SK-N-DZ (cell line): ENCODE measurements at regions not wholly inside any gene's neighbourhood (a gene's known extent, or its start where the extent isn't known, plus 50 kb on each side); places are given as distances from the start of the nearest gene placed in this dataset.
"Not testable (repeated sequence)": the region's sequence is repeated elsewhere in the genome, so short reads cannot be mapped to it uniquely, and the experiment has no call there.

Source experiments
- DNase-seq: peaks from one replicate; pipeline ENCODE4 v3.0.0-alpha.2; 2015; ENCODE audit warnings: low spot score

- DNase-seq = no peak
Observed at GRCh38 chr6:6940031-6941025, 167.4 kb upstream of the RREB1 start.

- DNase-seq = no peak
Observed at GRCh38 chr6:6941201-6941600, 166.6 kb upstream of the RREB1 start.

DNA sequence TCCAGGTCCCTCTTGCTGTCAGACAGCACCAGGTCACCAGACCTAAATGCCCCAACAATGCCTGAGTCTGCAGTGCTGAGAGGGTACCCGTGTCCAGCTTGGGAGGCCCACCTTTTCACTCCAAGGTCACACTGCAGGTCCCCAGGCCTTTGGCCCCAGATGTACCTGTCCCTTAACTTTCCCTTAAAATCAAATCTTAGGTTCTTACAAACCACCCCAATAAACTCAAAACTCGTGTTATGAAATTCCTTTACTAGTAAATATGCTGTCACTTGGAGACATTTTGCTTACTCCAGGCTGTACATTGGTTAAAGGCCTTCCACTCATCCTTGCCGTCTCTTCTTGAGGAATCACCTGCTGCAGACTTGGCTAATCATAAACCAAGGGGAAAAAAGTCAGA lies 165.7 kb upstream of the RREB1 start:
- DNase-seq = no peak

GRCh38 chr6:6942831-6943230 lies 164.9 kb upstream of the RREB1 start:
- DNase-seq = no peak

- DNase-seq = no peak
Observed at GRCh38 chr6:6943421-6943820, 164.3 kb upstream of the RREB1 start.

- no peak for DNase-seq
Observed at GRCh38 chr6:6946206-6947155, 161.3 kb upstream of the RREB1 start.

DNA sequence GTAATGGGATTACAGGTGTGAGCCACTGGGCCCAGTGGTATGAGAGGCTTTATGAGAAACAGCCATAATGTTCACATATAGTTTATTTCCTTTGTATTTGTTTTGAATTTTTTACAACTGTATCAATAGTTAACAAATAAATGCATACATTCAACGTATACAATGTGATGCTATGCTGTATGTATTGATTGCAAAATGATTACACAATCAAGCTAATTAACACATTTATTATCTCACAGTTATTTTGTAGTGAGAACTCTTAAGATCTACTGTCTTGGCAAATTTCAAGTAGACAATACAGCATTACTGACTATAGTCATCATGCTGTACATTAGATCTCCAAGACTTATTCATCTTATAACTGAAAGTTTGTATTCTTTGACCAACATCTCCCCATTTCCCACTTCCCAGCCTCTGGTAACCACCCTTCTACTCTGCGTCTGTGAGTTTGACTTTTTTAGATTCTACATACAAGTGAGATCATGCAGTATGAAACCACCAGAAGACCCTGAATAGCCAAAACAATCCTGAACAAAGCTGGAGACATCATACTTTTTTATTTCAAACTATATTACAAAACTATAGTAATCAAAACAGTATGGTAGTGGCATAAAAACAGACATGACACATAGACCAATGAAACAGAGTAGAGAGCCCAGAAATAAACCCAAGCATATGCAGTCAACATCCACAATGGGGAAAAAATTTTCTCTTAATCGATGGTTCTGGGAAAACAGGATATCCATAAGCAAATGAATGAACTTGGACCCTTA lies 157.2 kb upstream of the RREB1 start:
- no peak for DNase-seq

DNA sequence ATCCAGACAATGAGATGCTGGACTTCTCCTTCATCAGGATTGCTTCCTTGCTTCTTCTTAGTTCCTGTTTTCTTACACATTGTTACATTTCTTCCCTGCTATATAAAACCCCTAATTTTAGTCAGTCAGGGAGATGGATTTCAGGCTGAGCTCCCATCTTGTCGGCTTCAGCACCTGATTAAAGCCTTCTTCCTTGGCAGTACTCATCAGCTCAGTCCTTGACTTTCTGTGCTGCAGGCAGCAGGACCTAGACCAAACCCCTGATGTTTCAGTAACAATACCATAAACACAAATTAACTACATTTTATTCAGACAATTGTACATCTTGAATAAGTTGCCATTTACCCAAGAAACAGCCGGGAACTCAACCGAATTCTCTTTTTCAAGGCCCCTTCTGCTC lies 156.4 kb upstream of the RREB1 start:
- DNase-seq = no peak

GRCh38 chr6:6952484-6952883 lies 155.3 kb upstream of the RREB1 start:
- no peak for DNase-seq

DNA sequence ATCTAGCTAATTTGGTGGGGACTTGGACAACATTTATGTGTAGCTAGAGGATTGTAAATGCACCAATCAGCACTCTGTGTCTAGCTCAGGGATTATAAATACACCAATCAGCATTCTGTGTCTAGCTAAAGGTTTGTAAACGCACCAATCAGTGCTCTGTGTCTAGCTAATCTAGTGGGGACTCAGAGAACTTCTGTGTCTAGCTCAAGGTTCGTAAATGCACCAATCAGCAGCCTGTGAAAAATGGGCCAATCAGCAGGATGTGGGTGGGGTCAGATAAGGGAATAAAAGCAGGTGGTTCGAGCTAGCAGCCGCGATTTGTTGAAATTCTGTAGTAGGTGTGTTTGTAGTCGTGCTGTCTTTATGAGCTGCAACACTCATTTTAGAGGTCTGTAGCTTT lies 154.8 kb upstream of the RREB1 start:
- DNase-seq = not testable (repeated sequence)

DNA sequence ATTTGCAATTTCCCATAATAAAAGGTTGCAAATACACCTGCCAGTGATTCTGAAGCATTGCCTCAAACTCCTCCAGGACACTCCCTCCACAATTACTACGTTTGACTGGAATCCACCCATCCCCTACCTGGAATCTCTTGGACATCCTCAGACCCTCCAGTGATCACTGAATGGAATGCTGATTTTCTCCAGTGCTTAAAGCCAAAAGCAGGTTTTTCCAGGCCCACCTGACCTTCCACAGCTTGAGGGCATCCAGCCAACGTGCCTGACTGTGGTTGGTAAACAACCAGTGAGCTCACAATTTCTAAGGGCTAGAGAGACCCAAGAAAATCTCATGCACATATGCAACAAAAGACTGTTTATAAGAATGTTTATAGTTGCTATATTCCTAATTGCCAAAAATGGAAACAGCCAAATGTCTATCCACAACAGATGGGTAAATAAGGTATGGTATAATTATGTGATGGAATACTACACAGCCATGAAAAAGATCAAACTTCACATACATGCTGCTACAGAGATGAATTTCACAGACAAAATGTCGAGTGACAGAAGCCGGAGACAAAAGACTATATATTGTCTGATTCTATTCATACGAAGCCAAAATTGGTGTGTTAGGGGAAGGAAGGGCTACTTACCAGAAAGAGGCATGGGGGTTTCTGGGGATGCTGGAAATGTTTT lies 147.1 kb upstream of the RREB1 start:
- DNase-seq = no peak

DNA sequence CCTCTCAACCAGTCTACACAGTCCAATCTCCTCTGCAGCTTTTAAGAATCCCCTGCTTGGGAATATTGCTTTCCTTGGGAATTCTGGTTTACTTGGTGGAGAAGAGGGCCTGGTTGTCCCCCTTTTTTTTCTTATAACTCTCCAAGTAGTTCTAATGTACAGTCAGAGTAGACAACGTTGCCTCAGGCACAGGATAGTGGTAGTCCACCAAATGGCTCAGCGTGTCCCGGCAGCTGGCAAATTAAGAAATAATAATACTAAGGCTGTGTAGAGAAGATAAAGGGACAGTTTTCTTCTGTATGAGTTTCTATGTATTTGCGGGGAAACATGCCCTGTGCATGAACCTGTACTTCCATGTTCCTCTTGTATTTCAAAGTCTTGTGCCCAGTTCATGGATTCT lies 145.7 kb upstream of the RREB1 start:
- DNase-seq = no peak

- DNase-seq = no peak
Observed at GRCh38 chr6:6962699-6963098, 145.1 kb upstream of the RREB1 start.

- not testable (repeated sequence) for DNase-seq
Observed at GRCh38 chr6:6963390-6963789, 144.4 kb upstream of the RREB1 start.

DNA sequence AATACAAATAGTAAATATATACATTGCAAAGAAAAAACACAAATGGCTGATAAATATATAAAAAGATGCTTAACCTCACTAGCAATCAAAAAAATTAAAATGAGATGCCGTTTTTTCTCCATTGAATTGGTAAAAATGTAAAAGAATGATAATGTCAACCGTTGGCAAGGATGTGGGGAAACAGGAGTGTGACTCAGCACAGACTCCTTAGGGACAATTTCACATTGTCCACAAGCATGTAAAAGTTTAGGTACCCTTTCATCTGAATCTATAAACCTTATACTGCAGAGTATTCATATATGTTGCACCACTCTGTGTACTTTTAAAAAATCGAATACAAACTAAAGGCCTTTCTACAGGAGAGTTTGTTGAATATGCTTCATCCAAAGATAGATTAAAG lies 143.1 kb upstream of the RREB1 start:
- DNase-seq = no peak

DNA sequence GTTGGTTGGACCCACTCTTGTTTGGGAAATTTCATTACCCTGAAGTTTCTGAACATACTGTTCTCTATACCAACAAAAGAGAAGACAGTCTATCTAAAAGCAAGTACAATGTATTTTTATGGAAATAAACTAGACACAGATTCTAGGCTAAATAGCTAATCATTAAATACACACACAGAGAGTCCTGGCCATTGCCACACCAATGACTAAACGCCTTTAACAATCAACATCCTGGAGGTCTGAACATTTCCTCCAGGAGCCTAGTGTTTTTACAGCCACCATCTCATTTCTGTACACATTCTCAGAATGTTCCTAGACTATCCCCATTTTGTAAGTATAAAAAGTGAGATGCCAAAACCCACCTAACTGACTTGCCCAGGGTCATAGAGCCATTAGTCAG lies 141.6 kb upstream of the RREB1 start:
- DNase-seq = no peak

DNA sequence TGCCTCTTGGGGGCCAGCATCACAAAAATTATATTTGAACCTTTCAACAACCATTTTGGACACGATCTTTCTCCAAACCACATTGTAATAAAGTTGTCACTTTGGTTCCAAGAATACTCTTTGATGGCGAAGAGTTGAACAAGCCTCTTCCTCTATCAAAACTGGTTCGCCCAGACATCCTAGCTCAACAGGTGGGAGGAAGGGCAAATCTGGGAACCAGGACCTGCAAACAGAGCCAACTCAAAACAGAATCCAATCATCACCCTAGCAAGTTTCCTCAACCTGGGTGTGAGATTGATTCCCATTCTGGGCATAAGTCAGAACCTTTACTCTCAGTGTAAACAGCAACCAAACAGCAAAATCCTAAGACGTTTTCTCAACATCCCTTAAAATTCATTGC lies 141.2 kb upstream of the RREB1 start:
- no peak for DNase-seq

DNA sequence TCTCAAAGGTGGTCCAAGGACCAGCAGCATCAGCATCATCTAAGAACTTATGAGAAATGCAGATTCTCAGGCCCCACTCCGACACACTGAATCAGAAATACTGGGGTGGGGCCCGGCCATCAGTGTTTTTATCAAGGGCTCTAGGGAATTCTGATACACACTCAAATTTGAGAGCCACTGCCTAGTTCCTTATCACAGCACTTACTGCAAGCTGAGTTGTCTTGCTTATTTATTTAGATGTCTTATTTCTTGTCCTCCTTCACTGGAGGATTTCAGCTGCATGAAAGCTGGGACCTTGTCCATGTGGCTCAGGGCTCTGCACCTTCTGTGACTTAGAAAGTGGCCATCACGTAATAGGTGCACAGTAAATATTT lies 139.4 kb upstream of the RREB1 start:
- no peak for DNase-seq

- no peak for DNase-seq
Observed at GRCh38 chr6:6968731-6969552, 138.8 kb upstream of the RREB1 start.

DNA sequence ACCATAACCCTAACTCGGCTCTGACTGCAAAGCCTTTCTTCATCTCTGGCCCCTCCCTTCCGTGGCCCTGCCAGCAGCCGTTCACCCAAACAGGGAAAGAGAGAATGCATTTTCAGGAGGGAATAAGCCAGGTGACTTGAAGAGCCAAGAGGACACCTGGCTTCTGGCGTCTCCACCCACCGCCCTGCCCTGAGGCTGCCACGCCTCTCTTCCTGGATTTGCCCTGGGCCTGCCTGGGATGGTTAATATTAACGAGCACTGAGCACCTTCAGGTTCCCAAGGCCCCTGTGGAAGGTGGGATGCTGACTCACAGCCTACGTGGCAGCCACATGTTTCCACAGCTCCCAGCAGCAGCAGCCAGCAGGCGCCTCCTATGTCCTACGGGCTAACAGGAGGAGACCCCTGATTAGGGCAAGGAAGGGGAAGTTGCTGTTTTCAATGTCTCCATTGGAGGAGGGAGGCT lies 138.0 kb upstream of the RREB1 start:
- DNase-seq = no peak
